A204.1 (cell line): ENCODE measurements at regions not wholly inside any gene's neighbourhood (a gene's known extent, or its start where the extent isn't known, plus 50 kb on each side); places are given as distances from the start of the nearest gene placed in this dataset.
"Not testable (repeated sequence)": the region's sequence is repeated elsewhere in the genome, so short reads cannot be mapped to it uniquely, and the experiment has no call there.

Source experiments
- FAIRE-seq: peaks from 2 replicates; lab custom pipeline; 2012; peaks lifted over from hg19 to GRCh38; lab: Jason Lieb, UNC

GRCh38 chr4:125758438-125758837 is 443.7 kb downstream of the FAT4 start:
- FAIRE-seq: no peak

GRCh38 chr4:125760201-125760819 is 445.6 kb downstream of the FAT4 start:
- no peak for FAIRE-seq

- no peak for FAIRE-seq
These were observed 446.2 kb downstream of the FAT4 start for GRCh38 chr4:125760956-125761355.

- no peak for FAIRE-seq
These were observed 447.8 kb downstream of the FAT4 start for GRCh38 chr4:125762537-125762936.

- no peak for FAIRE-seq
These were observed 451.2 kb downstream of the FAT4 start for GRCh38 chr4:125765941-125766340.

- FAIRE-seq: no peak
These were observed 456.2 kb downstream of the FAT4 start for GRCh38 chr4:125770814-125771398.

GRCh38 chr4:125772680-125773079 is 457.9 kb downstream of the FAT4 start:
- FAIRE-seq: no peak

- no peak for FAIRE-seq
These were observed 458.7 kb downstream of the FAT4 start for GRCh38 chr4:125773502-125773901.

GRCh38 chr4:125773931-125774330 is 459.2 kb downstream of the FAT4 start:
- no peak for FAIRE-seq

- FAIRE-seq: no peak
These were observed 461.4 kb downstream of the FAT4 start for GRCh38 chr4:125776146-125776545.

GRCh38 chr4:125780164-125780563 is 465.4 kb downstream of the FAT4 start:
- FAIRE-seq: no peak

- FAIRE-seq: no peak
These were observed 466.0 kb downstream of the FAT4 start for GRCh38 chr4:125780747-125781146.

- FAIRE-seq: no peak
These were observed 466.9 kb downstream of the FAT4 start for GRCh38 chr4:125781651-125782050.

GRCh38 chr4:125784741-125785140 is 470.0 kb downstream of the FAT4 start:
- no peak for FAIRE-seq

GRCh38 chr4:125787707-125788106 is 473.0 kb downstream of the FAT4 start:
- no peak for FAIRE-seq

GRCh38 chr4:125789023-125789422 is 474.3 kb downstream of the FAT4 start:
- no peak for FAIRE-seq

GRCh38 chr4:125791896-125792295 is 477.1 kb downstream of the FAT4 start:
- no peak for FAIRE-seq

- FAIRE-seq: no peak
These were observed 480.2 kb downstream of the FAT4 start for GRCh38 chr4:125794989-125795388.

GRCh38 chr4:125796138-125796537 is 481.4 kb downstream of the FAT4 start:
- FAIRE-seq: no peak

GRCh38 chr4:125797621-125798020 is 482.9 kb downstream of the FAT4 start:
- not testable (repeated sequence) for FAIRE-seq

- FAIRE-seq: no peak
These were observed 486.6 kb downstream of the FAT4 start for GRCh38 chr4:125801373-125801772.

- no peak for FAIRE-seq
These were observed 487.2 kb downstream of the FAT4 start for GRCh38 chr4:125801924-125802323.

- FAIRE-seq: no peak
These were observed 493.3 kb downstream of the FAT4 start for GRCh38 chr4:125808022-125808421.

- no peak for FAIRE-seq
These were observed 493.8 kb downstream of the FAT4 start for GRCh38 chr4:125808570-125808969.
